LNCaP clone FGC (cell line): ENCODE measurements at regions not wholly inside any gene's neighbourhood (a gene's known extent, or its start where the extent isn't known, plus 50 kb on each side); places are given as distances from the start of the nearest gene placed in this dataset.
A peak's percentile ranks its signal among the peaks of the same experiment; 100 is the strongest.

Experiments used
- DNase-seq: peaks from one replicate; pipeline ENCODE4 v3.0.0-alpha.2; 2011; ENCODE audit warnings: low read depth
- H3K4me3 ChIP-seq: 2 replicates; pipeline ENCODE4 v1.5.1; 2011; ENCODE audit warnings: mild to moderate bottlenecking, low read depth, low read length, control low read depth
- CTCF ChIP-seq: IDR thresholded peaks from 2 replicates; pipeline ENCODE4 v1.5.1; 2012; ENCODE audit warnings: mild to moderate bottlenecking; ENCODE audit not compliant: control insufficient read depth, insufficient read depth; ENCODE audit errors: extremely low read depth

GRCh38 chr3:80580146-80580545 is 812.3 kb upstream of the ROBO1 start:
- no peak for DNase-seq
- no peak overlapping the region for H3K4me3 ChIP-seq
- TF ChIP-seq CTCF, result no peak

DNA sequence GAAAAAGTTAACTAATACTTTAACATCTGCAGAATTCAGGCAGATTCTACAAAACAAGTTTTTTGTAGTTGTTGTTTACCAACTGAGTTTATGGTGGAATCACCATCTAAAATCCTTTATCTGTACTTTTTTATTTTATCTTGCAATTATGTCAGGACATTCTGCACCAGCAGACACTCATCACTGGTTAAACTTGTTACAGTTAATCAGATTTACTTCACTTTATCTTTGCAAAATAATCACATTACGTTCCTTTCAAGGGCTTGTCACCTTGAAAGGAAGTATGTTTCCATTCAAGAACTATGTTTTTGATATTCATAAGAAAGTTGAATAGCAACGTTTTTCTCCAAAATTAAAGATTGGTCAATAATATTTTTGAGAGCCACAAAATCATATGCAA is 796.6 kb upstream of the ROBO1 start:
- DNase-seq, result no peak
- no peak overlapping the region for H3K4me3 ChIP-seq
- TF ChIP-seq CTCF, result no peak

GRCh38 chr3:80559701-80560100 is 791.9 kb upstream of the ROBO1 start:
- no peak for DNase-seq
- H3K4me3 ChIP-seq, result no peak overlapping the region
- TF ChIP-seq CTCF, result peak; percentile 90

- TF ChIP-seq CTCF, result no peak
- DNase-seq, result no peak
- H3K4me3 ChIP-seq, result no peak overlapping the region
These were observed 789.0 kb upstream of the ROBO1 start for GRCh38 chr3:80556763-80557162.

DNA sequence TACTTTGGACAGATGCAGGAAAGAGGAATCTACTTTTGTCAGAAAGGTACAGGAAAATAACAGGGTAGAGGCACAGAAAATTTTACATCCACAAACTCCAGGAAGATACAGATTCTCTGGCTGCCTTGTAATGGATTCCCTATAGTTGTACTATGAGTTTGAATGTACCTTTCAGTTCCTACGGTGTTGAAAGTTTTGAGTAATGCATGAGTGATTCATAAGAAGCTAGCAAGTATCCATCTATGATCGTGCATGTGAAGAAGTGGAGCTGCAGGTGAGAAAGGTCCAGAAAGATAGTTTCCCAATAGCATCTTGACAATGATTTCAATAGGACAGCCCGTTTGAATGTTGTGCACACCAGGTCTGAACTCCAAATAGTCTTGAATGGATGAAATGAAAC is 786.5 kb upstream of the ROBO1 start:
- no peak for DNase-seq
- no peak overlapping the region for H3K4me3 ChIP-seq
- no peak for TF ChIP-seq CTCF

- no peak for TF ChIP-seq CTCF
- no peak for DNase-seq
- H3K4me3 ChIP-seq, result no peak overlapping the region
These were observed 785.4 kb upstream of the ROBO1 start for GRCh38 chr3:80553211-80553610.

GRCh38 chr3:80550174-80550573 is 782.4 kb upstream of the ROBO1 start:
- TF ChIP-seq CTCF, result no peak
- DNase-seq, result no peak

More at GRCh38 chr3:80550174-80550573, 782.4 kb upstream of the ROBO1 start:
- H3K4me3 ChIP-seq, result no peak overlapping the region
